ENCODE measurements at regions not wholly inside any gene's neighbourhood (a gene's known extent, or its start where the extent isn't known, plus 50 kb on each side); places are given as distances from the start of the nearest gene placed in this dataset.

DNA sequence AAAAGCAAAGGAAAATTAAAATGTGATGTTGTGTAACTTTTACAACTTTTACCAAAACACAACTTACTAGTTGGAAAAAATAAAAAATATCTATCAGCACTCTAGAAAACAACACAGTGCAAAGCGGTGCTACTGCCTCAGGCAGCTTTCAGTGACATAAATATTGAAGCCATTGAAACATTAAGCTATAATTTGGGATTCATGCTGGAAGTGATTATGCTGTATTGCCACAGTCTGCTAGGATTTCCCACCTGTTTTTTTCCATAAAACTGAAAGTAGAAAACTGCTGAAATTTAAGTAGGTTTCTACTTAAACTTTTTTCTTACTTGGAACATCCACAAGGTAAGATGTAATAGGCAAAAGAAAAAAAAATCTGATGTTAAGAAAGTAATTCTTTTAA lies 674.4 kb downstream of the KCNT2 start:
- TF ChIP-seq POLR2A (IDR thresholded peaks at IDR 0.05; ENCODE audit: low read depth, low read length), result no peak
- TF ChIP-seq POLR2AphosphoS5 (IDR thresholded peaks at IDR 0.05; ENCODE audit: low read depth, low read length), result no peak
- TF ChIP-seq TAF1 (IDR thresholded peaks at IDR 0.05; ENCODE audit: low read depth, low read length), result no peak
